ENCODE measurements at regions not wholly inside any gene's neighbourhood (a gene's known extent, or its start where the extent isn't known, plus 50 kb on each side); places are given as distances from the start of the nearest gene placed in this dataset.
"Not testable (repeated sequence)": the region's sequence is repeated elsewhere in the genome, so short reads cannot be mapped to it uniquely, and the experiment has no call there.

- DNase-seq (ENCODE audit: low read depth, low spot score): peak; percentile 88
Measured at GRCh38 chr6:28838634-28839442, 84.9 kb downstream of the TRIM27 start.

DNA sequence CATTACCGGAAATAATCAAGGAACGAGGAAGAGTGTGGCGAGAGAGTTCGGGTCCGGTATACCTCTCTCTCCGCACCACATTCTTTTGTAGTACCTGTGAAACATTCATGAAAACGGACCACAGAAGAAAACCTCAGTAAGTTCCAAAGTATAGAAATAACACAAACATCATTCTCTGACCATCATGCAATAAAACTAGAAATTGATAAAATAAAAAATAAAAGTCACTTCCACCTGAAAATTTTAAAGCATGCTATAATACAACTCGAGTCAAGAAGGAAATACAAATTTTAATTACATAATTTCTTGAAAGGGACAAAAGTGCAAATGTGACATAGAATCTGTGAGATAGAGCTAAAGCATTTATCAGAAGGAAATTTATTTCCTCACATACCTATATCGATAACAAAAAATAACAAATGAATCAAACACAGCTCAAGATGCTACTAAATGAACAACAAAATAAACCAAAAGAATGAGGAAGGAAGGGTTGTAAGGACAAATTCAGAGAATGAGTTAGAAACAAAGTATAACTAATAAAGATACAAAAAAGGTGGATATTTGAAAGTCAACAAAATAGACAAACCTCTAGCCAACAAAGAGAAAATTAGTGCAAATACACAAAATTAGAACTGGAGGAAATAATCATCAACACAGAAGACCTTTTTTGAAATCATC, 84.2 kb downstream of the TRIM27 start:
- no peak for DNase-seq (ENCODE audit: low read depth, low spot score)

DNA sequence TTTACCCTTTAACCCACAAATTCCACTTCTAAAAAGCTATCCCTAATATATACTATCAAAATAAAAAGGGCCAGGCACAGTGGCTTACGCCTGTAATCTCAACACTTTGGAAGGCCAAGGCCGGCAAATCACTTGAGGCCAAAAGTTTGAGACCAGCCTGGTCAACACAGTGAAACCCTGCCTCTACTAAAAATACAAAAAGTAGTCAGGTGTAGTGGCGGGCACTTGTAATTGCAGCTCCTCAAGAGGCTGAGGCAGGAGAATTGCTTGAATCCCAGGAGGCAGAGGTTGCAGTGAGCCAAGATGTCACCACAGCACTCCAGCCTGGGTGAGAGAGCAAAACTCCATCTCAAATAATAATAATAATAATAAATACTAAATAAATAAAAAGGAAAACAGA, 82.5 kb downstream of the TRIM27 start:
- no peak for DNase-seq (ENCODE audit: low read depth, low spot score)

DNA sequence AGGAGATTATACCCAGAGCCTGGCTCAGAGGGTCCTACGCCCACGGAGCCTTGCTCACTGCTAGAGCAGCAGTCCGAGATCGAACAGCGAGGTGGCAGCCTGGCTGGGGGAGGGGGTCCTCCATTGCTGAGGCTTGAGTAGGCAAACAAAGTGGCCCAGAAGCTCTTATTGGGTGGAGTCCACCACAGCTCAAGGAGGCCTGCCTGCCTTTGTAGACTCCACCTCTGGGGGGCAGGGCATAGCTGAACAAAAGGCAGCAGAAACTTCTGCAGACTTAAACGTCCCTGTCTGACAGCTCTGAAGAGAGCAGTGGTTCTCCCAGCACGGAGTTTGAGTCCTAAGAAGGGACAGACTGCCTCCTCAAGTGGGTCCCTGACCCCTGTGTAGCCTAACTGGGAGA, 75.0 kb downstream of the TRIM27 start:
- not testable (repeated sequence) for DNase-seq (ENCODE audit: low read depth, low spot score)

Data from astrocyte of the hippocampus (primary cell).